ENCODE measurements at regions not wholly inside any gene's neighbourhood (a gene's known extent, or its start where the extent isn't known, plus 50 kb on each side); places are given as distances from the start of the nearest gene placed in this dataset.
"Not testable (repeated sequence)": the region's sequence is repeated elsewhere in the genome, so short reads cannot be mapped to it uniquely, and the experiment has no call there.

DNA sequence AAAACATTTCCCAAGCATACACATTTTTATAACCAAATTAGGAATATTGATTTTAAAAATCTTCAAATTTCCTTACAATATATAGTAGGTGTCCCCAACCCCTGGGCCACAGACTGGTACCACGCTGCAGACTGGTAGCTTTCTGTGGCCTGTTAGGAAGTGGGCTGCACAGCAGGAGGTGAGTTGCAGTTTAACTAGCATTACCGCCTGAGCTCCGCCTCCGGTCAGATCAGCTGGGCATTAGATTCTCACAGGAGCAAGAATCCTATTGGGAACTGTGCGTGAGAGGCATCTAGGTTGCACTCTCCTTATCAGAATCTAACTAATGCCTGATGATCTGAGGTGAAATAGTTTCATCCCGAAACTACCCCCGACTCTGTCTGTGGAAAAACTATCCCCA lies 62.1 kb downstream of the ZWINT start:
- in situ Hi-C loops (cut with HindIII; ENCODE audit: low pct_unique_long_range_greater_than_20kb, low sequenced_read_pairs): no loop called here

DNA sequence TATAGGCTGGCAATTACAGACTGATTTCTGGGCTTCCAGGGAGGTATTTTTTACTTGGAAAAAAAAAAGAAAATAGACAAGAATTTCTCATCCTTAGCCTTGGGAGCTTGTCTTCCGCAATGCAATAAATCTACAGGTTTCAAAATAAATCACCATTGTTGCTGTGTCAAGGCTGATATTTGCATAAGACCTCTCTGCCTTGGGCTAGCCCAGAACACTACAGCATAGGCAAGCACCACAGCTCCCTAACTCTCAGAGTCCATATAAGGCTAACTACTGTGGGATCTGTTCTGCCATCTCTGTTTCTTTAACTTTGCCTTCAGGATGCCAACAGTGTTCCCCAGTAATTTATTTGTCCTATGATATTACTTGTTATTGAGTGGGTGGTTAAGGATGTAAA lies 64.4 kb downstream of the ZWINT start:
- in situ Hi-C loops (cut with HindIII; ENCODE audit: low pct_unique_long_range_greater_than_20kb, low sequenced_read_pairs): no loop called here
- DNase-seq (ENCODE audit: low read depth, low spot score): no peak

More for the DNA sequence above, 62.1 kb downstream of the ZWINT start:
- peak; percentile 7 for DNase-seq (ENCODE audit: low read depth, low spot score)

DNA sequence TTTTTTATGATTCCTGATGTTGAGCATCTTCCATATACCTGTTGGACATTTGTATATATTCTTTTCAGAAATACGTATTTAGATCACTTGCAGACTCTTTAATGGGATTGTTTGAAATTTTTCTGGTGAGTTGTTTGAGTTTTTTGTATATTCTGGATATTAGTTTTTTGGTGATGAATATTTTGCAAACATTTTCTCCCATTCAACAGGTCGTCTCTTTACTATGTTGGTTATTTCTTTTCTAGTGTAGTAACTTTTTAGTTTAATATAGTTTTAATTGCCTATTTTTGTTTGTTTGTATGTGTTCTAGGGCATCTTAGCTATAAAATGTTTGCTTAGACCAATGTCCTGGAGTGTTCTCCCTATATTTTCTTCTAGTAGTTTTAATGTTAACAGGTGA lies 72.7 kb downstream of the ZWINT start:
- in situ Hi-C loops (cut with HindIII; ENCODE audit: low pct_unique_long_range_greater_than_20kb, low sequenced_read_pairs): no loop called here
- no peak for DNase-seq (ENCODE audit: low read depth, low spot score)

DNA sequence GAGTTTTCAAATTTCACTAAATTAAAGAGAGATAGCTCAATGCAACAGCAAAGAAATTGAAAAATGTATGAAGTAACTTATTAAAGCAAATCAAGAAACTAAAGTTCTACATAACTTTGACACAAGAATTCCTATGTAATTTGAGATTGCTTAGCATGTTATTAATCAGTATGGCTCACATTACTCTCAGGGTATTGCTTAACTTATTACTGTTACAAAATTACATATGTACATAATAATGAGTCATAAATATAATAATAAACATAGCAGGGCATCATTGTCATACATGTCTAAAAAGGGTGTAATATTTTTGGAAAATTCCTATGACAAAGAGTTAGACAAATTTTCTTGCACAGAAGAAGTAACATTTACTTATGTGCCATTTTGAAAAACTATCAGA lies 75.0 kb downstream of the ZWINT start:
- in situ Hi-C loops (cut with HindIII; ENCODE audit: low pct_unique_long_range_greater_than_20kb, low sequenced_read_pairs): no loop called here
- no peak for DNase-seq (ENCODE audit: low read depth, low spot score)

DNA sequence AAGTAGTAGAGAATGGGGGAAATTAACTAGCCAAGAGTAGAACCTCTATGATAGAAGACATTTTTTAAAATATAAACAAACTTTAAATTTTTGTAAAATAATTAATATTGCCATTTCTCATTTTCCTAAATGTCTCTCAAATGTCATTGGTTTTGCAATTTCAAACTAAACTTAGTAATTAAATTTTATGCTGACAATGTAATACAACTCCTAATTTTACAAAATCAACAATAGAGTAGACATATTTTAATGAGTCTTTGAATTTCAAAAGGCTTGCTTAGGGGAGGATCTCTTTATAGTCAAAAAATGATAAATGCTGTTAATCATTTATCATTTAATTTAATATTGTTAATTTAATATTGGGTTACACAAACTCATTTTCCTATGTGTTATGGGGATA lies 81.8 kb downstream of the ZWINT start:
- no peak for DNase-seq (ENCODE audit: low read depth, low spot score)
- in situ Hi-C loops (cut with HindIII; ENCODE audit: low pct_unique_long_range_greater_than_20kb, low sequenced_read_pairs): no loop called here

DNA sequence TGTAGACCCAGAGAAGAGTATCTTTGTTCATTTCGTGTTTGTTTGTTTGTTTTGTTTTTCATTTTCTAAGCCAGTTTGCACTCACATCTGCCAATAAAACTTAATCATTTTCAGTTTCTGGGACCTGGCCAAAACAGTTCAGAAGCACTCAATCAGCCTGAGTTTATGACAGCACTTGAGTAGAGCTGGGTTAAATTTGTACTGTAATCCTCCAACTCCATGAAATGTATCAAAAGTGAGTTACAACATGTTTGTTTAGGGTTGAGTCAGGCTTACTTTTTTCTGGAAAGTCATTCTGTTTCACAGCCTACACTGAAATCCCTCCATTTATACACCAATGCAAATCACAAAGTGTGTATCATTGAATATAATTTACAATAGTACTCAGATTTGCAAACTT lies 91.9 kb downstream of the ZWINT start:
- in situ Hi-C loops (cut with HindIII; ENCODE audit: low pct_unique_long_range_greater_than_20kb, low sequenced_read_pairs): no loop called here
- DNase-seq (ENCODE audit: low read depth, low spot score): no peak

DNA sequence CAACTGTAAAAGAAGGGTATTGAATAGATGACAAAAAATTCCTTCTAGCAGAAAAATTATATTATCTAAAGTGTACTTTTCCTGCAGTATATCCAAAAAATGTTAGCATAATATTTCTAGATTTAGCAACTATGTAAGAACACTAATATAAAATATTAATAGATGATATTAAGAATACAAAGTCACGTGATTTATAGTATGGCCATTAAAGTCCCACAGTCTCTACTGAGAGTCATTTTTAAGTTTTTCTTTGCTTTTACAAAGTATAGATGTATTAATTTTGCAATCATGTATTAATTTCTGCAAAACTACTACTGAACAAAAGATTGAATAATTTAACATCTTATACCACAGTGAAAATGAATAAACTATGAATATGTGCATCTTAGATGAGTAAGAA lies 94.9 kb downstream of the ZWINT start:
- in situ Hi-C loops (cut with HindIII; ENCODE audit: low pct_unique_long_range_greater_than_20kb, low sequenced_read_pairs): no loop called here
- DNase-seq (ENCODE audit: low read depth, low spot score): no peak

DNA sequence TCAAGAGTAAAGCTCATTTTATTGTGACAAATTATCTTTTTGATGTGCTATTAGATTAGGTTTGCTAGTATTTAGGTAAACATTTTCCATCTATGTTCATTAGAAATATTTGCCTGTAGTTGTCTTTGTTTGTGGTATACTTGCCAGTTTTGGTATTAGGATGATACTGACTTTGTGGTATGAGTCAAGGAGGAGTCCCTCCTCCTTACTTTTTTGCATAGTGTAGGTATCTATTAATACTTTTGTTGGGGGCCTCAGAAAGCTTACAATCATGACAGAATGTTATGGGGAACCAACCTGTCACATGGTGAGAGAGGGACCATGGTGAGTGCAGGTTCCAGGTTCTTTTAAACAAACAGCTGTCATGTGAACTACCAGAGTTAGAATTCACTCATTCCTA lies 102.1 kb downstream of the ZWINT start:
- in situ Hi-C loops (cut with HindIII; ENCODE audit: low pct_unique_long_range_greater_than_20kb, low sequenced_read_pairs): no loop called here
- no peak for DNase-seq (ENCODE audit: low read depth, low spot score)

DNA sequence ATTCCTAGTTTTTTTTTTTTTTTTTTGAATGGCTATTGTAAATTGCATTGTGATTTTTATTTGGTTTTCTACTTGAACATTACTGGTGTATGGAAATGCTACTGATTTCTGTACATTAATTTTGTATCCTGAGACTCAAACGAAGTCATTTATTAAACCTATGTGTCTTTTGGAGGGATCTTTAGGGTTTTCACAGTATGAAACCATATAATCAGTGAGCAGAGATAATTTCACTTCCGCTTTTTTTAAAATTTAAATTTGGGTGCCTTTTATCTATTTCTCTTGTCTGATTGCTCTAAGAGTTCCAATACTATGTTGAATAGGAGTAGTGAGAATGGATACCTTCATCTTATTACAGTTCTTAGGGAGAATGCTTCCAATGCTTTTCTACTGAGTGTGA lies 102.7 kb downstream of the ZWINT start:
- DNase-seq (ENCODE audit: low read depth, low spot score): no peak
- in situ Hi-C loops (cut with HindIII; ENCODE audit: low pct_unique_long_range_greater_than_20kb, low sequenced_read_pairs): no loop called here

DNA sequence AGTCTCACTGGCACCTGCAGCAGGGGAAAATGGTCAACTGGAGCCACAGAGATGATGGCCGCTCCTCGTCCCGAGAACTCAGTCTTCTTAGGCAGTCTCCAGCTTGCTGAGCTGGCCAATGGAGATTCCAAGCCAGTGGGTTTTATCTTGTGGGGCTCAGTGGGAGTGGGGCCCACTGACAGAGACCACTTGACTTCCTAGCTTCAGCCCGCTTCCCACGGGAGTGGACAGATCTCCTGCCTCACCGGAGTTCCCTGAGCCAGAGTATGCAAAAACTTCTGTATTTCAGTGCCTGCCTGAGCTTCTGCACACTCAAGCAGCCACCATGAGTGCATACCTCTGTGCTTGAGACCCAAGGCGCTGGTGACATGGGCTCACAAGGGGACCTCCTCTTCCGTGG lies 105.8 kb downstream of the ZWINT start:
- in situ Hi-C loops (cut with HindIII; ENCODE audit: low pct_unique_long_range_greater_than_20kb, low sequenced_read_pairs): no loop called here
- DNase-seq (ENCODE audit: low read depth, low spot score): no peak

DNA sequence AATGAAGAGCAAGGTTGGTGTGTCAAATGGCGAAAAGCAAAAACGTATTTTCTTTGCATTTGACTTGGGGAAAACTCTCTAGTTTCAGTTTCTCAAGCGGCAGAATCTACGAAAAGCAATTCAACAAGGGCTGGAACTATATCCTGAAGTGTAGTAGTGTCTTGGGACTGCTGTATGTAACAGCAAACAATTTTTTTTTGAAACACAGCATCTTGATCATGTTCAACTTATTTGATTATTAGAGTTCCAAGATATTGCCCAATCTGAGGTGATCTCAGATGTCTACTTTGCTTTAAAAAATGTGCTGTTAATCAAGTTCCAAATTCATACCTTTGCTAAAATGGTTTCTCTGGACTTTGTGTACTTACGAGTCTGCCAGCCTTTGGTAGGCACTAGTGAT lies 120.6 kb downstream of the ZWINT start:
- DNase-seq (ENCODE audit: low read depth, low spot score): no peak
- in situ Hi-C loops (cut with HindIII; ENCODE audit: low pct_unique_long_range_greater_than_20kb, low sequenced_read_pairs): no loop called here

DNA sequence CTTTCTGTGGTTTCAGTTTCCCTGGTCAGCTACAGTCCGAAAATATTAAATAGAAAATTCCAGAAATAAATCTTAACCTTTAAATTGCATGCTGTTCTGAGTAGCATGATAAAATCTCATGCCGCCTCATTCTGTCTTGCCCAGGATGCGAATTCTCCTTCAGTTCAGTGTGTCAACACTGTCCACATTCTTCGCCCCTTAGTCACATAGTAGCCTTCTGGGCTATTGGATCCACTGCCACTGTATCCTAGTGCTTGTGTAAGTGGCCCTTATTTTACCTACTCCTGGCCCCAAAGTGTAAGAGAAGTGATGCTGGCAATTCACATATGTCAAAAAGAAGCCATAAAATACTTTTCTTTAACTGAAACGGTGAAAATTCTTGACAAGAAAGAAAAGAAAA lies 129.6 kb downstream of the ZWINT start:
- no peak for DNase-seq (ENCODE audit: low read depth, low spot score)
- in situ Hi-C loops (cut with HindIII; ENCODE audit: low pct_unique_long_range_greater_than_20kb, low sequenced_read_pairs): no loop called here

DNA sequence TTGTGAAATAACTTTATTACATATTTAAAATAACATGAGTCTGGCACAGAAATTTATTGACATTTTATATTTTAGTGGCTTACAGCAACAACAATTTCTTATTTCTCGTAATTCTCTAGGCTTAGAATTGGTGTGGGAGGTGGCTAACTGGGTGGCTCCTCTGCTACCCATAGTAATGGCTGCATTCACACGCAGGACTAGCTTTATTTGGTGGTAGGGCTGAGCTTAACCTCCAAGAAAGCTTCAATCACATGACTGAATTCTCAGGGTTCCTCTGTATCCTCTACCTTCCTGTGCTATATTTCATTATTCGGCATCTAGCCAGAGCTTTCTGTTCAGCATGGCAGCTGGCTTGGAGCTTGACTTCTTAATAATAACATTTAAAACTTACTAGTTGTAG lies 138.8 kb downstream of the ZWINT start:
- no peak for DNase-seq (ENCODE audit: low read depth, low spot score)
- in situ Hi-C loops (cut with HindIII; ENCODE audit: low pct_unique_long_range_greater_than_20kb, low sequenced_read_pairs): no loop called here

DNA sequence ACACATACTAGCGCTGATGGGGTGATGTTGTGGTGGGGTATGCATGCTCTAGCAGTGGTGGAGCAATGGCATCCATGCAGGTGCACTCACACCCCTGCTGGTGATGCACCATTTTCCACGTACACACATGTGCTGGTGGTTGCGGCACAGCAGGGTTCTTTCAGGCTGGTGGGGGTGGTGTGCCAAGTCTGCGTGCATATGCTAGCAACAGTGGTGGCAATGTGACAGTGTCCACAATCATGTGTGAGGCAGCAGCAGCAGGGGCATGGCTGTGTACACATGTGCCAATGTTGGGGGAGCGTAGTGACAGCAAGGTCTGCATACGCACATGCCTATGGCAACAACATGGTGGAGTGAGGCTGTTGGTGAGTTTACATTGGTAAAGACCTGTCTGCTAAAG lies 148.1 kb downstream of the ZWINT start:
- in situ Hi-C loops (cut with HindIII; ENCODE audit: low pct_unique_long_range_greater_than_20kb, low sequenced_read_pairs): no loop called here
- DNase-seq (ENCODE audit: low read depth, low spot score): no peak

DNA sequence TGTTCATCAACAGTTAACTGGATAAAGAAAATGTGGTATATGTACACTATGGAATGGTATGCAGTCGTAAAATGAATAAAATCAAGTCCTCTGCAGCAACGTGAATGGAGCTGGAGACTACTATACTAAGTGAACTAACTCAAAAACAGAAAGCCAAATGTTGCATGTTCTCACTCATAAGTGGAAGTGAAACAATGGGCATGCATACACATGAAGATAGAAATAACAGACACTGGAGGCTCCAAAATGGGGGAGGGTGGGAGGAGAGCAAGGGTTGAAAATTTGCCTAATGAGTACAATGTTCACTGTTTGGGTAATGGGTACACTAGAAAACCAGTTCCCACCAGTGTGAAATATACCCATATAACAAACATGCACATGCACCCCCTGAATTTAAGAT lies 179.5 kb downstream of the ZWINT start:
- DNase-seq (ENCODE audit: low read depth, low spot score): no peak
- in situ Hi-C loops (cut with HindIII; ENCODE audit: low pct_unique_long_range_greater_than_20kb, low sequenced_read_pairs): no loop called here

DNA sequence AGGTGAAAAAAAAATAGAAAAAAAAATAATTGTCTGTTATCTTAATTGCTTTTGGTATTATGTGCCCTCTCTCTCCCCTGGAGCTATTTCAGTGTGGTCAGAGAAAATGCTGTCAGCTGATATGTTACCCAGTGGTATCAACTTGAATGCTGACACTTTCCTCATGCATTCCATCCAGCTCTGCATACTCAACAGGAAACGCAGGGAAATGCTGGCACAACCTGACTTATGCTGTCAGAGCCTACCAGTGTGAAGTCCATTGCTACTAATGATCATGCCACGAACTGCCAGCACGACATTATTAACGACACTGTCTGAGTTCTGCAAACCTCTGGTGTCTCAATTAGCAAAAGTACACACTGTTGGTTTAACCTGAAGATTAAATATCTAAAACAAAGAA lies 182.8 kb downstream of the ZWINT start:
- in situ Hi-C loops (cut with HindIII; ENCODE audit: low pct_unique_long_range_greater_than_20kb, low sequenced_read_pairs): no loop called here
- peak; percentile 20 for DNase-seq (ENCODE audit: low read depth, low spot score)

DNA sequence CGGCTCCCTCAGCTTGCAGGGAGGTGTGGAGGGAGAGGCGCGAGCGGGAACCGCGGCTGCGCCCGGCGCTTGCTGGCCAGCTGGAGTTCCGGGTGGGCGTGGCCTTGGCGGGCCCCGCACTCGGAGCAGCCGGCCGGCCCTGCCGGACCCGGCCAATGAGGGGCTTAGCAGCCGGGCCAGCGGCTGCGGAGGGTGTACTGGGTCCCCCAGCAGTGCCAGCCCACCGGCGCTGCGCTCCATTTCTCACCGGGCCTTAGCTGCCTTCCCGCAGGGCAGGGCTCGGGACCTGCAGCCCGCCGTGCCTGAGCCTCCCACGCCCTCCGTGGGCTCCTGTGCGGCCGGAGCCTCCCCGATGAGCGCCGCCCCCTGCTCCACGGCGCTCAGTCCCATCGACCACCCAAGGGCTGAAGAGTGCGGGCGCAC lies 206.0 kb downstream of the ZWINT start:
- DNase-seq (ENCODE audit: low read depth, low spot score); in situ Hi-C loops (cut with HindIII; ENCODE audit: low pct_unique_long_range_greater_than_20kb, low sequenced_read_pairs): not testable (repeated sequence)

DNA sequence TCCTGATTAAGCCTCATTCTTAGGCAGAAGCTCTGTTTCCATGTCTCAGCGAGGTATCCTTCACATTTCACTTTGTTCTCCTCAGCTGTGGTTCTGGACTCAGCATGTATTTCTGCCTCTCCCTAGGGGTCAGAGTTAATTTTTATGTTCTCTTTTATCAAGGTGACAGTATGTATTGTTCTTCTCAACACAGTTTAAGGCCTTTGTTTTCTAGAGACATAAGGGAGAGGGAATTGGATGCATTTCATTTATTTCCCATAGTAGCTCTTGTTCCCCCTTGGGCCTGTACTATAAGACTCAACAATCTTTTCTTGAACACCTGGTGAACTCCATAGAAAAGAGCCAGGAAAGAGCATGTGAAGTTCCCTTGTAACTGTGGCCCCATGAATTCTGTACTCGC lies 214.3 kb downstream of the ZWINT start:
- no peak for DNase-seq (ENCODE audit: low read depth, low spot score)
- in situ Hi-C loops (cut with HindIII; ENCODE audit: low pct_unique_long_range_greater_than_20kb, low sequenced_read_pairs): no loop called here

DNA sequence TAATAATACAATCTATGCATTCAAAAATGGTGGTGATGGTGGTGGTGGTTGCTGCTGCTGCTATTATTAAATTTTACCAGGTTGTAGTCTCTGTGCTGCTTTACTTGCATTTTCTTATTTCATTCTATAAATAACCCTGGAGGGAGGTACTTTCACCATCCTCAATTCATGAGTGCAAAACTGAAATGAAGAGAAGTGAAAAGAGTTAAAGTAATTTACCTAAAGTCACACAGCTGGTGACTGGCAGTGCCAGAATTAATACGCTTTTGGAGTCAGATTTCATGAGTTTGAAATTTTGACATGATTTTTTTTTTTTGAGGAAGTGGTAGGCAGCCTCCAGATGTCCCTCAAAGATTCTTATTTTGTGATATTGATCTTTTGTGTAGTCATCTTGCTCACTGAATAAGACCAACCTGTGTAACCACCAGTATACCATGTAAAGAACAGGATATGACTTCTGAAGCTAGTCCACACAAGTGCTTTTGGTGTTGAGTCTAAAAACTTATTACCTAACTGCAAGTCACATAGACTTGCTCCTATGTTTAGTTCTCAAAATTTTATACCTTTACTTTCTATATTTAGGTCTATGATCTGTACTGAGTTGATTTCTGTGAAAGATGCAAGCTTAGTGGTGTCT lies 218.8 kb downstream of the ZWINT start:
- no peak for DNase-seq (ENCODE audit: low read depth, low spot score)
- in situ Hi-C loops (cut with HindIII; ENCODE audit: low pct_unique_long_range_greater_than_20kb, low sequenced_read_pairs): no loop called here

DNA sequence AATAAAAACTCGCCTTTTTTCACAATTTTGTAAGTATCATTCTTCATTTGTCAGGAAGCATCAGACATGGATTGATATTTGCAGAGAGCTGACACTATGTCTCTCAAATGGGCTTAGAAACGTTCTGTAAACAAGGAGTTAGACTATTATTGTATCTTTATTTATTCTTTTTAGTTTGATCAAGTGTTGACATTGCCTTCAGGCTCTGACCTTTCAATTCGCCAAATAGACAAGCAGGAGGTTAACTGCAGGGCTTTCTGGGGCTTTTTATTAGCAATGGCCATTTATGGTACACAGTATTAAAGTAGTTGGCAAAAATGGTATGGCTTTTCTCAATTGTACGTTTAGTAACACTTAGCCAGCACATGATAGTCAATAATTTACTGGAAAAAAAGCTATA lies 221.7 kb downstream of the ZWINT start:
- DNase-seq (ENCODE audit: low read depth, low spot score): no peak
- in situ Hi-C loops (cut with HindIII; ENCODE audit: low pct_unique_long_range_greater_than_20kb, low sequenced_read_pairs): no loop called here

Data from SK-MEL-5 (cell line).